ENCODE measurements at regions not wholly inside any gene's neighbourhood (a gene's known extent, or its start where the extent isn't known, plus 50 kb on each side); places are given as distances from the start of the nearest gene placed in this dataset.

DNA sequence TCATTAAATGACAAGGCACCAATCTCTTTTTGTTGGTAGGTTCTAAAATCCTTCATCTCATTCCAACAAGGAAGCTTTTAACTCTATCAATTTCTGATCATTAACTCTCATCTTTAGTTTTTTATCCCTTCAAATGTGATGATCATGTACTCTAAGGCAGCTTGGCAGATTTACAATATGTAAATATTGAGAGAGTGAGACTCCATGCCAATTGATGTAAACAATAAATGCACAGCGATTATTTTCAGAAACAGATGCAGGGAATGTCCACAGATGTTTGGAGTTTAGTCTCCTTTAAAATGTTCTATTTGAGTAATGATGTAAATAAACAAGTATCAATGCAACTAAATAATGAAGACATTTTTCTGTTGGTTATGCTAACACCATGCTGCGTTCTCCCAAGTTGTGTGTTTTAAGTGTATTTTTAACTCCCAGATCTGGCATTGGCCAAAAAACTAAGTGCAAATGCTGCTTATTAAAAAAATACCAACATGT, 213.8 kb downstream of the AHR start:
- H3K36me3 Mint-ChIP-seq (ENCODE audit: low read depth) = no peaks in the 10 kb centered on the region
- no peak overlapping the region for H3K4me3 Mint-ChIP-seq
- no peaks in the 10 kb centered on the region for H3K9me3 Mint-ChIP-seq
- H3K27ac Mint-ChIP-seq = no peak overlapping the region
- Histone ChIP-seq H3K4me1 (ENCODE audit: control insufficient read depth, insufficient read depth, low read length) (no peaks in the 10 kb centered on the region), H3K9ac (ENCODE audit: extremely low read depth, low read length, poor library complexity, severe bottlenecking) (no peak overlapping the region), H3K27me3 (ENCODE audit: control insufficient read depth, insufficient read depth, low read length, poor library complexity, severe bottlenecking) (no peaks in the 10 kb centered on the region), H3K4me3 (ENCODE audit: low read length) (no peak overlapping the region), H3K27ac (ENCODE audit: low read depth, low read length) (no peak overlapping the region), H3K9me3 (ENCODE audit: control insufficient read depth, low read length) (no peaks in the 10 kb centered on the region), H3K36me3 (ENCODE audit: control insufficient read depth, insufficient read depth, low read length) (no peaks in the 10 kb centered on the region)
- DNase-seq = no peak
- H3K4me1 Mint-ChIP-seq = no peaks in the 10 kb centered on the region
- WGBS, 2 experiments (ENCODE audit: insufficient coverage in 1 of 2, insufficient read length in 1 of 2) = 85 to 98% methylated on average over 2 of the region's 2 CpGs
- TF ChIP-seq, protein P1, sequence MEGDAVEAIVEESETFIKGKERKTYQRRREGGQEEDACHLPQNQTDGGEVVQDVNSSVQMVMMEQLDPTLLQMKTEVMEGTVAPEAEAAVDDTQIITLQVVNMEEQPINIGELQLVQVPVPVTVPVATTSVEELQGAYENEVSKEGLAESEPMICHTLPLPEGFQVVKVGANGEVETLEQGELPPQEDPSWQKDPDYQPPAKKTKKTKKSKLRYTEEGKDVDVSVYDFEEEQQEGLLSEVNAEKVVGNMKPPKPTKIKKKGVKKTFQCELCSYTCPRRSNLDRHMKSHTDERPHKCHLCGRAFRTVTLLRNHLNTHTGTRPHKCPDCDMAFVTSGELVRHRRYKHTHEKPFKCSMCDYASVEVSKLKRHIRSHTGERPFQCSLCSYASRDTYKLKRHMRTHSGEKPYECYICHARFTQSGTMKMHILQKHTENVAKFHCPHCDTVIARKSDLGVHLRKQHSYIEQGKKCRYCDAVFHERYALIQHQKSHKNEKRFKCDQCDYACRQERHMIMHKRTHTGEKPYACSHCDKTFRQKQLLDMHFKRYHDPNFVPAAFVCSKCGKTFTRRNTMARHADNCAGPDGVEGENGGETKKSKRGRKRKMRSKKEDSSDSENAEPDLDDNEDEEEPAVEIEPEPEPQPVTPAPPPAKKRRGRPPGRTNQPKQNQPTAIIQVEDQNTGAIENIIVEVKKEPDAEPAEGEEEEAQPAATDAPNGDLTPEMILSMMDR (conservative IDR thresholded peaks at IDR 0.05) = no peak
- no peaks in the 10 kb centered on the region for H3K27me3 Mint-ChIP-seq (ENCODE audit: insufficient read depth)

DNA sequence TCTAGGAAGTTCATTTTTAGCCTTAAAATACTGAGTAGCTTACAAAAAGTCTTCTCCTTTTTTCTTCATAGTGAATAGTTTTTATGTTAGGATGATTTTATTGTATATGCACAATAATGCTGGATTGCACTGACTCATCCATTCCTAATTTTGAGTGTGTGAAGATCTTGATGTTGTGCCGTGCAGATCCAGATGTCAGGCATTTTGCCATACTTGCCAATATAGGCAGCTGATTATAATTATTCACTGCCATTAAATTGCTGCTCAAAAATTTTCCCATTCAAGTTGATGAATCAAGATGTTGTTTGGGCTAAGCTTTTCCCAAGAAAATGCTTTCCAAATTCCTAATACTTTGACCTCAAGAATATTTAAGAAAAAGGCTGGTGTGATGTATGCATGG, 218.3 kb downstream of the AHR start:
- TF ChIP-seq, protein P1 (conservative IDR thresholded peaks at IDR 0.05) = no peak
- H3K27ac ChIP-seq (ENCODE audit: low read depth, low read length) = no peak overlapping the region
- no peak for DNase-seq
- H3K4me3 ChIP-seq (ENCODE audit: low read length) = no peak overlapping the region
- no peaks in the 10 kb centered on the region for H3K36me3 ChIP-seq (ENCODE audit: control insufficient read depth, insufficient read depth, low read length)
- H3K9me3 ChIP-seq (ENCODE audit: control insufficient read depth, low read length) = no peaks in the 10 kb centered on the region
- Mint-ChIP-seq H3K27ac (no peak overlapping the region), H3K36me3 (ENCODE audit: low read depth) (no peaks in the 10 kb centered on the region), H3K9me3 (no peaks in the 10 kb centered on the region), H3K4me1 (no peaks in the 10 kb centered on the region), H3K27me3 (ENCODE audit: insufficient read depth) (no peaks in the 10 kb centered on the region), H3K4me3 (no peak overlapping the region)
- H3K9ac ChIP-seq (ENCODE audit: extremely low read depth, low read length, poor library complexity, severe bottlenecking) = no peak overlapping the region
- no peaks in the 10 kb centered on the region for H3K27me3 ChIP-seq (ENCODE audit: control insufficient read depth, insufficient read depth, low read length, poor library complexity, severe bottlenecking)
- H3K4me1 ChIP-seq (ENCODE audit: control insufficient read depth, insufficient read depth, low read length) = no peaks in the 10 kb centered on the region
- 93 to 100% methylated on average over 1 of the region's 1 CpG for WGBS, 2 experiments (ENCODE audit: insufficient coverage in 1 of 2, insufficient read length in 1 of 2)

DNA sequence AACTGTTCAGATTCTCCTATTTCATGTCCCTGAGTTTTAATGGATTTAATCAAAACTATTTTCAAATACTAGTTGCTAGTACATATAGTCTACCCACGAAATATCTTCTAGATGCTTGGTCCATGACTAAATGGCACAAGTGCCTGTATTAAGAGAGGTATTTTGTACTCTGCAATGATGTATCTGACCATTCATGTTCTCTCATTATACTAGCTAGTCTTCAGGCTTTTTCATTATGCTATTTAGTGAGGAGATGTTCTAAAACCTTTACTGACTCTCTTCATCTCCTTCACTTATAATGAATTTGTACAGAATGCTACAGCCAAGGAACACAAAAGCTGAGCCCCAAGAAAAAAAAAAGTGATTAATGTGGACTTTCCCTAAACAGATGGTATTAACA, 222.5 kb downstream of the AHR start:
- Histone ChIP-seq H3K4me1 (ENCODE audit: control insufficient read depth, insufficient read depth, low read length) (no peaks in the 10 kb centered on the region), H3K9ac (ENCODE audit: extremely low read depth, low read length, poor library complexity, severe bottlenecking) (no peak overlapping the region), H3K9me3 (ENCODE audit: control insufficient read depth, low read length) (no peaks in the 10 kb centered on the region), H3K27me3 (ENCODE audit: control insufficient read depth, insufficient read depth, low read length, poor library complexity, severe bottlenecking) (no peaks in the 10 kb centered on the region), H3K4me3 (ENCODE audit: low read length) (no peak overlapping the region), H3K36me3 (ENCODE audit: control insufficient read depth, insufficient read depth, low read length) (no peaks in the 10 kb centered on the region), H3K27ac (ENCODE audit: low read depth, low read length) (no peak overlapping the region)
- H3K4me3 Mint-ChIP-seq = no peak overlapping the region
- WGBS, 2 experiments (ENCODE audit: insufficient coverage in 1 of 2, insufficient read length in 1 of 2) = no CpG with 5 or more reads among the region's 1 CpG
- H3K4me1 Mint-ChIP-seq = no peaks in the 10 kb centered on the region
- no peak overlapping the region for H3K27ac Mint-ChIP-seq
- TF ChIP-seq, protein P1 (conservative IDR thresholded peaks at IDR 0.05) = no peak
- no peaks in the 10 kb centered on the region for H3K27me3 Mint-ChIP-seq (ENCODE audit: insufficient read depth)
- no peaks in the 10 kb centered on the region for H3K36me3 Mint-ChIP-seq (ENCODE audit: low read depth)
- no peaks in the 10 kb centered on the region for H3K9me3 Mint-ChIP-seq
- no peak for DNase-seq

Measured in endodermal cell (in vitro differentiated cells).